Ovary (tissue), 3 donors: ENCODE measurements at regions not wholly inside any gene's neighbourhood (a gene's known extent, or its start where the extent isn't known, plus 50 kb on each side); places are given as distances from the start of the nearest gene placed in this dataset.

Experiments
- POLR2A ChIP-seq: fragments of 450-650 bp; IDR thresholded peaks from one replicate; pipeline ENCODE4 v1.6.1; 2017; ENCODE audit warnings: antibody characterized with exemption, mild to moderate bottlenecking, moderate library complexity
- TF ChIP-seq, protein P1 (sequence below), 3 donors: fragments of 450-650 bp in 2 of 3; fragments of 200-600 bp in 1 of 3; IDR thresholded peaks; one replicate each; pipeline versions ENCODE4 v1.5.1 to v1.8.0; 2016 to 2022; ENCODE audit warnings: antibody characterized with exemption in 3 of 3, mild to moderate bottlenecking in 1 of 3
- donor health status: DM: no; HTN: no; CAD: no.

DNA sequence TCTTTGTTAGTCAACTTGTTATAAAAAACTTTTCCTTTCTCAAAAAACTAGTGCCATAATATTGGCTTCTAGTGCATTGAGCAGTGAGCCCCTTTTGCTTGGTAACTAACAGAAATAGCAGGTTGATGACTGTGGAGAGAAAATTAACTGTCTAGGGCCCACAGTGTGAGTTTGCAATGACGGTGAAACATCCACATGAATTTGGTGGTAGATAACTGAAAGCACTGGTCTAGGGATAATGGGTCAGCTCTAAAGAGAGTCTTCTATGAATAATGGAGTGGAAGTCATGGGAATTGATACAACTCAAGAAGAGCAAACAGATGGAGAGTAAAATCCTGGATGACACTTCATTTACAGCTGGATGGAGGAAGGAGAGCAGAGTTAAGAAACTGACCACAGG lies 245.4 kb downstream of the METTL4 start:
- TF ChIP-seq, protein P1, sequence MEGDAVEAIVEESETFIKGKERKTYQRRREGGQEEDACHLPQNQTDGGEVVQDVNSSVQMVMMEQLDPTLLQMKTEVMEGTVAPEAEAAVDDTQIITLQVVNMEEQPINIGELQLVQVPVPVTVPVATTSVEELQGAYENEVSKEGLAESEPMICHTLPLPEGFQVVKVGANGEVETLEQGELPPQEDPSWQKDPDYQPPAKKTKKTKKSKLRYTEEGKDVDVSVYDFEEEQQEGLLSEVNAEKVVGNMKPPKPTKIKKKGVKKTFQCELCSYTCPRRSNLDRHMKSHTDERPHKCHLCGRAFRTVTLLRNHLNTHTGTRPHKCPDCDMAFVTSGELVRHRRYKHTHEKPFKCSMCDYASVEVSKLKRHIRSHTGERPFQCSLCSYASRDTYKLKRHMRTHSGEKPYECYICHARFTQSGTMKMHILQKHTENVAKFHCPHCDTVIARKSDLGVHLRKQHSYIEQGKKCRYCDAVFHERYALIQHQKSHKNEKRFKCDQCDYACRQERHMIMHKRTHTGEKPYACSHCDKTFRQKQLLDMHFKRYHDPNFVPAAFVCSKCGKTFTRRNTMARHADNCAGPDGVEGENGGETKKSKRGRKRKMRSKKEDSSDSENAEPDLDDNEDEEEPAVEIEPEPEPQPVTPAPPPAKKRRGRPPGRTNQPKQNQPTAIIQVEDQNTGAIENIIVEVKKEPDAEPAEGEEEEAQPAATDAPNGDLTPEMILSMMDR (IDR thresholded peaks at IDR 0.05): no peak
- no peak for TF ChIP-seq POLR2A
